ENCODE measurements at regions not wholly inside any gene's neighbourhood (a gene's known extent, or its start where the extent isn't known, plus 50 kb on each side); places are given as distances from the start of the nearest gene placed in this dataset.

GRCh38 chr2:41856946-41857345 is 190.9 kb upstream of the PKDCC start:
- no peak overlapping the region for H2AFZ ChIP-seq (ENCODE audit: control insufficient read depth, low read depth, low read length)
- ChIA-PET CTCF (interaction anchor here (0.6 to 6.8 kb wide), 4 partner anchors 11 to 231 kb away, joined by 3 to 110 read pairs (median 6); no protein-coding TSS in a partner anchor), RAD21 (ENCODE audit: unreplicated experiment) (interaction anchor here (1.2 kb wide), 1 partner anchor 12 kb away, joined by 5 read pairs; no protein-coding TSS in a partner anchor), SMC1A (ENCODE audit: uncharacterized antibody, unreplicated experiment) (interaction anchor here (0.9 to 1.5 kb wide), 4 partner anchors 10 to 231 kb away, joined by 3 to 8 read pairs (median 4); no protein-coding TSS in a partner anchor), POLR2A (no interaction called here)
- H4K20me1 ChIP-seq (ENCODE audit: control insufficient read depth, insufficient read depth): no peaks in the 10 kb centered on the region
- H3K9ac ChIP-seq (ENCODE audit: control insufficient read depth, insufficient read depth, low read length): no peak overlapping the region
- no peaks in the 10 kb centered on the region for H3K79me2 ChIP-seq (ENCODE audit: control insufficient read depth, insufficient read depth, low read length)
- in situ Hi-C loops (cut with MboI): loop anchor here (25.0 kb wide), 1 partner anchor 805 kb away; no protein-coding TSS in a partner anchor
- H3K27ac ChIP-seq (ENCODE audit: control insufficient read depth, insufficient read depth): no peak overlapping the region
- FAIRE-seq: no peak
- WGBS (ENCODE audit: insufficient coverage, insufficient replicate concordance, low lambda C conversion rate, missing lambda C conversion rate): 0% methylated on average over 1 of the region's 1 CpG
- H3K4me2 ChIP-seq (ENCODE audit: control insufficient read depth, insufficient read depth): no peak overlapping the region
- no peak overlapping the region for H3K4me3 ChIP-seq
- no peak for DNase-seq (ENCODE audit: low read depth, low spot score)
- intact Hi-C loops (cut with micrococcal nuclease; ENCODE audit: unreplicated experiment): no loop called here
- no peaks in the 10 kb centered on the region for H3K27me3 ChIP-seq (replicated peaks in 1 of 2; ENCODE audit: control insufficient read depth in 2 of 2, insufficient read depth in 2 of 2, low read length in 1 of 2)
- TF ChIP-seq WRNIP1 (IDR thresholded peaks at IDR 0.05; ENCODE audit: borderline replicate concordance, low read depth, low read length): no peak
- no peak for TF ChIP-seq CREM (IDR thresholded peaks at IDR 0.05; ENCODE audit: low read depth)
- TF ChIP-seq KDM1A (IDR thresholded peaks at IDR 0.05; ENCODE audit: borderline replicate concordance): no peak
- no peak for TF ChIP-seq MTA2 (IDR thresholded peaks at IDR 0.05; ENCODE audit: low read depth)
- TF ChIP-seq YY1 (IDR thresholded peaks at IDR 0.05; ENCODE audit: low read depth, low read length): no peak
- no peak for TF ChIP-seq E4F1 (IDR thresholded peaks at IDR 0.05; ENCODE audit: borderline replicate concordance, partially characterized antibody)
- no peak for TF ChIP-seq MYC (IDR thresholded peaks at IDR 0.05; ENCODE audit: insufficient read depth, insufficient read length, insufficient replicate concordance, low read length, severe bottlenecking)
- TF ChIP-seq ASH2L (IDR thresholded peaks at IDR 0.05; ENCODE audit: borderline replicate concordance, low read depth): no peak
- no peak for TF ChIP-seq FOXM1 (IDR thresholded peaks at IDR 0.05; ENCODE audit: low read depth, low read length)
- no peak for TF ChIP-seq RB1 (IDR thresholded peaks at IDR 0.05; ENCODE audit: borderline replicate concordance)
- no peak for TF ChIP-seq MEF2A (IDR thresholded peaks at IDR 0.05; ENCODE audit: insufficient read depth, low read depth, low read length)
- no peak for TF ChIP-seq MTA3 (IDR thresholded peaks at IDR 0.05; ENCODE audit: borderline replicate concordance, low read length)
- TF ChIP-seq BCLAF1 (IDR thresholded peaks at IDR 0.05): no peak
- TF ChIP-seq RAD51 (IDR thresholded peaks at IDR 0.05): no peak
- TF ChIP-seq YBX1 (IDR thresholded peaks at IDR 0.05): no peak
- no peak for TF ChIP-seq ATF2 (IDR thresholded peaks at IDR 0.05; ENCODE audit: low read length)
- no peaks in the 10 kb centered on the region for H3K9me3 ChIP-seq (replicated peaks; ENCODE audit: control insufficient read depth, insufficient read depth, low read length)
- ATAC-seq: no peak
- BruUV-seq (replicated peaks): no TSS peak
- no peaks in the 10 kb centered on the region for H3K36me3 ChIP-seq (ENCODE audit: control insufficient read depth in 2 of 2, insufficient read depth in 2 of 2, low read length in 1 of 2)
- H3K4me1 ChIP-seq (ENCODE audit: control insufficient read depth, insufficient read depth, low read length): no peaks in the 10 kb centered on the region

Data from GM12878 (cell line).